Stomach (tissue), 4 donors: ENCODE measurements at regions not wholly inside any gene's neighbourhood (a gene's known extent, or its start where the extent isn't known, plus 50 kb on each side); places are given as distances from the start of the nearest gene placed in this dataset.

Experiments
- POLR2AphosphoS5 ChIP-seq, 3 donors: sonication (generic); formaldehyde crosslinking; IDR thresholded peaks; one replicate each; pipeline ENCODE4 v1.6.1; 2016; ENCODE audit warnings: antibody characterized with exemption in 3 of 3
- TF ChIP-seq, protein P1 (sequence below), 7 experiments: fragments of 450-650 bp in 4 of 7; fragments of 200-600 bp in 3 of 7; sonication (generic) in 3 of 7; IDR thresholded peaks; one replicate each; pipeline ENCODE4 v1.5.1; 2016 to 2019; ENCODE audit warnings: antibody characterized with exemption in 7 of 7, control low read depth in 2 of 7, mild to moderate bottlenecking in 1 of 7

- TF ChIP-seq POLR2AphosphoS5 (IDR thresholded peaks at IDR 0.05), result no peak
- TF ChIP-seq, protein P1, sequence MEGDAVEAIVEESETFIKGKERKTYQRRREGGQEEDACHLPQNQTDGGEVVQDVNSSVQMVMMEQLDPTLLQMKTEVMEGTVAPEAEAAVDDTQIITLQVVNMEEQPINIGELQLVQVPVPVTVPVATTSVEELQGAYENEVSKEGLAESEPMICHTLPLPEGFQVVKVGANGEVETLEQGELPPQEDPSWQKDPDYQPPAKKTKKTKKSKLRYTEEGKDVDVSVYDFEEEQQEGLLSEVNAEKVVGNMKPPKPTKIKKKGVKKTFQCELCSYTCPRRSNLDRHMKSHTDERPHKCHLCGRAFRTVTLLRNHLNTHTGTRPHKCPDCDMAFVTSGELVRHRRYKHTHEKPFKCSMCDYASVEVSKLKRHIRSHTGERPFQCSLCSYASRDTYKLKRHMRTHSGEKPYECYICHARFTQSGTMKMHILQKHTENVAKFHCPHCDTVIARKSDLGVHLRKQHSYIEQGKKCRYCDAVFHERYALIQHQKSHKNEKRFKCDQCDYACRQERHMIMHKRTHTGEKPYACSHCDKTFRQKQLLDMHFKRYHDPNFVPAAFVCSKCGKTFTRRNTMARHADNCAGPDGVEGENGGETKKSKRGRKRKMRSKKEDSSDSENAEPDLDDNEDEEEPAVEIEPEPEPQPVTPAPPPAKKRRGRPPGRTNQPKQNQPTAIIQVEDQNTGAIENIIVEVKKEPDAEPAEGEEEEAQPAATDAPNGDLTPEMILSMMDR (IDR thresholded peaks at IDR 0.05), result no peak
Observed at GRCh38 chr10:31644931-31645633, 283.5 kb downstream of the ARHGAP12 start.
